D721Med (cell line): ENCODE measurements at regions not wholly inside any gene's neighbourhood (a gene's known extent, or its start where the extent isn't known, plus 50 kb on each side); places are given as distances from the start of the nearest gene placed in this dataset.

Experiments used
- DNase-seq: peaks from one replicate; pipeline ENCODE4 v3.0.0; 2011; ENCODE audit warnings: low spot score; ENCODE audit not compliant: insufficient read length
- FAIRE-seq: peaks from 2 replicates; lab custom pipeline; 2011; peaks lifted over from hg19 to GRCh38; lab: Jason Lieb, UNC
- TF ChIP-seq, protein P1 (sequence below): IDR thresholded peaks from 2 replicates; pipeline ENCODE4 v1.5.1; 2012; ENCODE audit warnings: mild to moderate bottlenecking, control low read depth; ENCODE audit not compliant: insufficient read depth; ENCODE audit errors: missing control alignments

DNA sequence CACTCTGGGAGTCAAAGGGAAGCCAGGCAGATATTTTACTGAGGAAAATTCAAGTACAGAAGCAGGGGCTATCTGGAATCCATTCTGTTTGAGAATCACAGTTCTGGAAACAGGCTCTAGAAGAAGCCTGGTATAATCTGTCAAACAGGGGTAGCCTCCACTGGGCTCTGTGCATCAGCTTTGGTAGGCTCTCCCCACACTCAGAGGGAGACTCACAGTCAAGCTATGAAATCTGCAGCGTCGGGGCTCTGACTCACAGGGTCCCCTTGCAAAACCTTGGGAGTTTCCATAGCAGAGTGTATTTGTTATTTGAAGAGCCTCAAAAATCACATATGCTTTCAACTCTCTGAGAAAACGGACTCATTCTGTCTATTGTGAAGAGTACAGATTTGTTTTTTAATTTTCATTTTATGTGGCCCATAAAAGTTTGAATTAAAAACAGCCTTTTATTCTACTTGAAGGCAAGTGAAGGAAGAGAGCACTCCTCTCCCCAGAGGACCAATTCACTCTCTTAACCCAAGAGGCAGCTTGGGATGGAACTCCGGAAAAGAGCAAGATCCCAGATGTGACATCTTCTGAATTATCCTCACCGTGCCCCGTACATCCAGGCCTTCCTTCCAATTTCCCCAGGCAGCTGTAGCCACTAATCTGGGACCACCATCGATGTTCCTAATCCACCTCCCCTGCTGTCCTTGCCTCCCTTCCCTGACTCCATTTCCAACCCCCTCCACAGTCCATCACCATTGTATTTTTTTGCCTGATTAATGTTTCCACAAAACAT is 590.9 kb upstream of the MGMT start:
- DNase-seq (no peak), FAIRE-seq (no peak)
- TF ChIP-seq, protein P1, sequence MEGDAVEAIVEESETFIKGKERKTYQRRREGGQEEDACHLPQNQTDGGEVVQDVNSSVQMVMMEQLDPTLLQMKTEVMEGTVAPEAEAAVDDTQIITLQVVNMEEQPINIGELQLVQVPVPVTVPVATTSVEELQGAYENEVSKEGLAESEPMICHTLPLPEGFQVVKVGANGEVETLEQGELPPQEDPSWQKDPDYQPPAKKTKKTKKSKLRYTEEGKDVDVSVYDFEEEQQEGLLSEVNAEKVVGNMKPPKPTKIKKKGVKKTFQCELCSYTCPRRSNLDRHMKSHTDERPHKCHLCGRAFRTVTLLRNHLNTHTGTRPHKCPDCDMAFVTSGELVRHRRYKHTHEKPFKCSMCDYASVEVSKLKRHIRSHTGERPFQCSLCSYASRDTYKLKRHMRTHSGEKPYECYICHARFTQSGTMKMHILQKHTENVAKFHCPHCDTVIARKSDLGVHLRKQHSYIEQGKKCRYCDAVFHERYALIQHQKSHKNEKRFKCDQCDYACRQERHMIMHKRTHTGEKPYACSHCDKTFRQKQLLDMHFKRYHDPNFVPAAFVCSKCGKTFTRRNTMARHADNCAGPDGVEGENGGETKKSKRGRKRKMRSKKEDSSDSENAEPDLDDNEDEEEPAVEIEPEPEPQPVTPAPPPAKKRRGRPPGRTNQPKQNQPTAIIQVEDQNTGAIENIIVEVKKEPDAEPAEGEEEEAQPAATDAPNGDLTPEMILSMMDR: no peak

DNA sequence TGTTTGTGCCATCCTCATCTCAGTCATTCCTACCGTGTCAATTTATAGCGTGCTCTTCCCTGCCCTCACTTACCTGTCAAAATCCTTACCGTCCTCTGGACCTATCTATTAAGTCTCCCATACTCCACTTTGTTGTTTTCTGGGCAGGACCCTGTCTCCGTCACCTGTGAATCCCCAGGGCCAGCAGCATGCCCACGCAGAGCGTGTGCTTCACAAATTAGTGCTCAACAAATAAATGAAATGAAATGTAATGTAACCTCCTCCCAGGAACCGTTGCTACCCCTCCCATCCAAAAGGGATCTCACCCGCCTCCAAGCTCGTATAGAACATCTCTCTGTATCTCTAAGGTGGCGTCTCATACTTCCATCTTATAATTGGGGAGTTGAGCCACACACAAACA is 589.9 kb upstream of the MGMT start:
- no peak for FAIRE-seq
- DNase-seq: no peak
- TF ChIP-seq, protein P1: no peak

GRCh38 chr10:128877936-128878335 is 589.1 kb upstream of the MGMT start:
- no peak for DNase-seq
- TF ChIP-seq, protein P1: no peak
- no peak for FAIRE-seq

GRCh38 chr10:128879030-128879429 is 588.0 kb upstream of the MGMT start:
- FAIRE-seq: no peak
- TF ChIP-seq, protein P1: no peak

GRCh38 chr10:128879441-128880140 is 587.5 kb upstream of the MGMT start:
- TF ChIP-seq, protein P1: no peak
- no peak for DNase-seq
- no peak for FAIRE-seq

More at GRCh38 chr10:128879030-128879429, 588.0 kb upstream of the MGMT start:
- no peak for DNase-seq

DNA sequence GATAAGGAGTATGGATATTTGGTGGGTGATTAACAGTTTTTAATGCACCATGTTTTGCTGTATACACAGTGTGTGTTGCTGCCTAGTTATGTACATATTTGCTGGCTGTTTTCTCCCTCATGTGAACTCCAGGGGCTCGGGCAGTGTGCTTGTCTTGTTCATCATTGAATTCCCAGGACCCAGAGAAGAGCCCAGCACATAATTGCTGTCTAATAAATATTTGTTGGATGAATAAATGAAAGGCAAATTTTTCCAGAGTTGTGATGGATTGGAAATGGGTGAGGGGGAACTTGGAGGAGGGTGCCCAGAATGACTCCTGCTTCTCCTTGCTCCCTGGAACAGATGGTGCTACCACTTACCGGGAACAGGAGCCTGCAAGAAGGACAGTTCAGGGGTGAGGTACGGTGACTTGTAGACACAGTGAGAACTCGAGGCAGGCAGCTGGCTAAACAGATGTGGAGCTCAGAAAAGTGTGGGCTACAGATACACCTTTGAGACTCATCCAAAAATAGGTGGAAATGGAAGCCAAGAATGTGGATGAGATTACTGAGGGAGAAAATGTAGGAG is 586.8 kb upstream of the MGMT start:
- TF ChIP-seq, protein P1: no peak
- FAIRE-seq: no peak
- no peak for DNase-seq
